Neuronal stem cell (in vitro differentiated cells): ENCODE measurements at regions not wholly inside any gene's neighbourhood (a gene's known extent, or its start where the extent isn't known, plus 50 kb on each side); places are given as distances from the start of the nearest gene placed in this dataset.

Source experiments
- DNase-seq: peaks from one replicate; pipeline ENCODE4 v3.0.0-alpha.2; 2013; ENCODE audit warnings: low spot score
- H2AFZ ChIP-seq: one replicate; pipeline ENCODE4 v1.6.1; 2013; ENCODE audit warnings: mild to moderate bottlenecking, low read length, inconsistent platforms
- H2AK5ac ChIP-seq: 2 replicates; pipeline ENCODE4 v1.6.1; 2013; ENCODE audit warnings: low read depth, mild to moderate bottlenecking, inconsistent platforms, low read length, moderate library complexity, mixed read lengths
- H2BK120ac ChIP-seq: 2 replicates; pipeline ENCODE4 v1.6.1; 2013; ENCODE audit warnings: low read depth, mild to moderate bottlenecking, inconsistent platforms, low read length, moderate library complexity, mixed read lengths
- H2BK12ac ChIP-seq: one replicate; pipeline ENCODE4 v1.6.1; 2013; ENCODE audit warnings: low read length, inconsistent platforms
- H2BK15ac ChIP-seq: 2 replicates; pipeline ENCODE4 v1.6.1; 2013; ENCODE audit warnings: mild to moderate bottlenecking, low read length, inconsistent platforms, mixed read lengths
- H2BK5ac ChIP-seq: one replicate; pipeline ENCODE4 v1.6.1; 2013; ENCODE audit warnings: inconsistent platforms, mild to moderate bottlenecking, low read length, moderate library complexity
- H3K14ac ChIP-seq: one replicate; pipeline ENCODE4 v1.6.1; 2013; ENCODE audit warnings: low read length, inconsistent platforms
- H3K18ac ChIP-seq: 2 replicates; pipeline ENCODE4 v1.6.1; 2013; ENCODE audit warnings: low read length, inconsistent platforms
- H3K23ac ChIP-seq: 2 replicates; pipeline ENCODE4 v1.6.1; 2013; ENCODE audit warnings: low read depth, mild to moderate bottlenecking, mixed read lengths, low read length, inconsistent platforms; ENCODE audit not compliant: poor library complexity
- H3K27ac ChIP-seq: replicated peaks from 3 replicates; pipeline ENCODE4 v1.5.1; 2013; ENCODE audit warnings: low read length, inconsistent platforms
- H3K27me3 ChIP-seq, 3 experiments: 2 replicates each; pipeline ENCODE4 v1.6.1; 2013; ENCODE audit warnings: low read length in 3 of 3, mild to moderate bottlenecking in 2 of 3, inconsistent platforms in 1 of 3, low read depth in 1 of 3, mixed read lengths in 1 of 3, moderate library complexity in 1 of 3; ENCODE audit not compliant: control insufficient read depth in 3 of 3, insufficient read depth in 3 of 3
- H3K36me3 ChIP-seq, 2 donors: replicated peaks in 1 of 2; 2 replicates each; pipeline ENCODE4 v1.6.1; 2013; ENCODE audit warnings: low read length in 2 of 2; ENCODE audit not compliant: control insufficient read depth in 2 of 2, insufficient read depth in 2 of 2
- H3K4ac ChIP-seq: 2 replicates; pipeline ENCODE4 v1.6.1; 2013; ENCODE audit warnings: inconsistent platforms, mild to moderate bottlenecking, low read length, moderate library complexity
- H3K4me1 ChIP-seq, 2 donors: 1 replicate in 1 of 2; 2 replicates in 1 of 2; pipeline ENCODE4 v1.6.1; 2013; ENCODE audit warnings: low read length in 2 of 2, low read depth in 1 of 2; ENCODE audit not compliant: control insufficient read depth in 2 of 2, insufficient read depth in 1 of 2
- H3K4me2 ChIP-seq: one replicate; pipeline ENCODE4 v1.6.1; 2013; ENCODE audit warnings: mild to moderate bottlenecking, low read length, inconsistent platforms; ENCODE audit not compliant: insufficient read depth, poor library complexity, severe bottlenecking
- H3K4me3 ChIP-seq, 2 donors: 2 replicates each; pipeline ENCODE4 v1.5.1; 2013; ENCODE audit warnings: low read length in 2 of 2, mild to moderate bottlenecking in 2 of 2, inconsistent platforms in 1 of 2, moderate library complexity in 1 of 2
- H3K79me1 ChIP-seq: one replicate; pipeline ENCODE4 v1.6.1; 2013; ENCODE audit warnings: low read depth, mild to moderate bottlenecking, inconsistent platforms, low read length, moderate library complexity
- H3K9ac ChIP-seq: one replicate; pipeline ENCODE4 v1.6.1; 2013; ENCODE audit warnings: mild to moderate bottlenecking, low read depth, low read length, inconsistent platforms; ENCODE audit not compliant: poor library complexity
- H3K9me3 ChIP-seq, 2 donors: replicated peaks in 1 of 2; 2 replicates each; pipeline versions ENCODE3 to v1.6.1; 2013; ENCODE audit warnings: low read length in 2 of 2, mild to moderate bottlenecking in 2 of 2, inconsistent platforms in 1 of 2, low read depth in 1 of 2, mixed read lengths in 1 of 2, moderate library complexity in 1 of 2; ENCODE audit not compliant: control insufficient read depth in 2 of 2, insufficient read depth in 1 of 2
- H4K8ac ChIP-seq: one replicate; pipeline ENCODE4 v1.6.1; 2013; ENCODE audit warnings: low read depth, mild to moderate bottlenecking, inconsistent platforms, low read length, moderate library complexity
- H4K91ac ChIP-seq: one replicate; pipeline ENCODE4 v1.6.1; 2013; ENCODE audit warnings: low read length, low read depth, mild to moderate bottlenecking, inconsistent platforms; ENCODE audit not compliant: poor library complexity
- WGBS, 2 donors: extraction: QIAGEN DNeasy Blood & Tissue Kit; methylation state at CpG; one replicate each; pipeline ENCODE4 v1.1.7; 2013; ENCODE audit warnings: missing lambda C conversion rate in 2 of 2, mixed read lengths in 1 of 2; ENCODE audit not compliant: insufficient read length in 2 of 2, insufficient replicate concordance in 1 of 2; ENCODE audit errors: extremely low coverage in 2 of 2; 5-methylcytosine and 5-hydroxymethylcytosine counted together

- Histone ChIP-seq H3K27ac (no peak overlapping the region), H2BK15ac (no peak overlapping the region), H2AK5ac (no peak overlapping the region), H2BK5ac (no peak overlapping the region), H3K9ac (no peak overlapping the region), H4K91ac (no peak overlapping the region), H3K18ac (no peak overlapping the region), H2BK12ac (no peak overlapping the region), H3K9me3 (no peaks in the 10 kb centered on the region), H3K4ac (no peak overlapping the region), H2AFZ (no peak overlapping the region), H3K4me1 (peaks cover 0 to 4% of the 10 kb centered on the region in 2 donors), H3K4me3 (no peak overlapping the region), H4K8ac (no peak overlapping the region), H3K14ac (no peak overlapping the region), H3K4me2 (no peak overlapping the region), H3K36me3 (no peaks in the 10 kb centered on the region), H3K23ac (no peak overlapping the region), H3K79me1 (no peaks in the 10 kb centered on the region), H3K27me3 (no peaks in the 10 kb centered on the region), H2BK120ac (no peak overlapping the region)
- DNase-seq, result no peak
- no CpG with 5 or more reads among the region's 2 CpGs for WGBS, 2 donors
Measured at GRCh38 chr12:92273076-92273475, 127.4 kb upstream of the BTG1 start.

- H3K4me3 ChIP-seq, result no peak overlapping the region
- peaks cover 0 to 4% of the 10 kb centered on the region in 2 donors for H3K4me1 ChIP-seq
- no CpG with 5 or more reads among the region's 9 CpGs for WGBS, 2 donors
- no peak overlapping the region for H4K91ac ChIP-seq
- H3K4ac ChIP-seq, result no peak overlapping the region
- no peak overlapping the region for H3K18ac ChIP-seq
- no peak overlapping the region for H2AK5ac ChIP-seq
- H3K9me3 ChIP-seq, result no peaks in the 10 kb centered on the region
- no peak overlapping the region for H3K23ac ChIP-seq
- no peak overlapping the region for H3K14ac ChIP-seq
- H2BK15ac ChIP-seq, result no peak overlapping the region
- no peak overlapping the region for H2BK5ac ChIP-seq
- no peak overlapping the region for H2BK12ac ChIP-seq
- no peaks in the 10 kb centered on the region for H3K36me3 ChIP-seq
- no peak overlapping the region for H4K8ac ChIP-seq
- no peak overlapping the region for H2AFZ ChIP-seq
- no peaks in the 10 kb centered on the region for H3K27me3 ChIP-seq
- H3K4me2 ChIP-seq, result no peak overlapping the region
- no peak overlapping the region for H3K9ac ChIP-seq
- no peak overlapping the region for H2BK120ac ChIP-seq
- H3K27ac ChIP-seq, result no peak overlapping the region
- no peak for DNase-seq
- no peaks in the 10 kb centered on the region for H3K79me1 ChIP-seq
Measured at GRCh38 chr12:92272061-92272964, 126.7 kb upstream of the BTG1 start.

- no peak overlapping the region for H3K4ac ChIP-seq
- H2BK5ac ChIP-seq, result no peak overlapping the region
- H3K14ac ChIP-seq, result no peak overlapping the region
- H3K27ac ChIP-seq, result no peak overlapping the region
- H2AFZ ChIP-seq, result no peak overlapping the region
- H2BK15ac ChIP-seq, result no peak overlapping the region
- DNase-seq, result no peak
- no peak overlapping the region for H2AK5ac ChIP-seq
- H4K91ac ChIP-seq, result no peak overlapping the region
- H3K27me3 ChIP-seq, result no peaks in the 10 kb centered on the region
- no peak overlapping the region for H3K9ac ChIP-seq
- no peak overlapping the region for H3K4me3 ChIP-seq
- no peak overlapping the region for H2BK12ac ChIP-seq
- no peaks in the 10 kb centered on the region for H3K9me3 ChIP-seq
- H4K8ac ChIP-seq, result no peak overlapping the region
- no peak overlapping the region for H3K23ac ChIP-seq
- no peaks in the 10 kb centered on the region for H3K79me1 ChIP-seq
- no CpG with 5 or more reads among the region's 2 CpGs for WGBS, 2 donors
- H3K4me2 ChIP-seq, result no peak overlapping the region
- no peak overlapping the region for H2BK120ac ChIP-seq
- no peak overlapping the region for H3K18ac ChIP-seq
- H3K36me3 ChIP-seq, result no peaks in the 10 kb centered on the region
- peaks cover 0 to 4% of the 10 kb centered on the region in 2 donors for H3K4me1 ChIP-seq
Measured at GRCh38 chr12:92271341-92271740, 125.7 kb upstream of the BTG1 start.

- Histone ChIP-seq H3K27ac (no peak overlapping the region), H2BK120ac (no peak overlapping the region), H2AK5ac (no peak overlapping the region), H4K91ac (no peak overlapping the region), H3K14ac (no peak overlapping the region), H2BK15ac (no peak overlapping the region), H3K4me1 (peaks cover 0 to 4% of the 10 kb centered on the region in 2 donors), H3K4ac (no peak overlapping the region), H2AFZ (no peak overlapping the region), H3K9me3 (no peaks in the 10 kb centered on the region), H3K79me1 (no peaks in the 10 kb centered on the region), H3K23ac (no peak overlapping the region), H3K18ac (no peak overlapping the region), H4K8ac (no peak overlapping the region), H2BK12ac (no peak overlapping the region), H3K4me2 (no peak overlapping the region), H3K36me3 (no peaks in the 10 kb centered on the region), H3K4me3 (no peak overlapping the region), H3K27me3 (no peaks in the 10 kb centered on the region), H2BK5ac (no peak overlapping the region), H3K9ac (no peak overlapping the region)
- 100% methylated on average over 1 of the region's 2 CpGs; no CpG with 5 or more reads in 1 of the 2 donors for WGBS, 2 donors
- DNase-seq, result no peak
Measured at GRCh38 chr12:92270521-92270920, 124.9 kb upstream of the BTG1 start.
